ENCODE measurements at regions not wholly inside any gene's neighbourhood (a gene's known extent, or its start where the extent isn't known, plus 50 kb on each side); places are given as distances from the start of the nearest gene placed in this dataset.

- intact Hi-C loops (cut with DNase I): no loop called here
- Histone ChIP-seq H3K27ac (no peak overlapping the region), H3K36me3 (ENCODE audit: insufficient read depth in 1 of 2, low read depth in 1 of 2) (no peaks in the 10 kb centered on the region), H3K9me3 (no peaks in the 10 kb centered on the region), H3K4me3 (no peak overlapping the region), H3K27me3 (ENCODE audit: insufficient read depth in 3 of 3, low read length in 2 of 3) (no peaks in the 10 kb centered on the region), H3K4me1 (no peaks in the 10 kb centered on the region)
- TF ChIP-seq, protein P1, sequence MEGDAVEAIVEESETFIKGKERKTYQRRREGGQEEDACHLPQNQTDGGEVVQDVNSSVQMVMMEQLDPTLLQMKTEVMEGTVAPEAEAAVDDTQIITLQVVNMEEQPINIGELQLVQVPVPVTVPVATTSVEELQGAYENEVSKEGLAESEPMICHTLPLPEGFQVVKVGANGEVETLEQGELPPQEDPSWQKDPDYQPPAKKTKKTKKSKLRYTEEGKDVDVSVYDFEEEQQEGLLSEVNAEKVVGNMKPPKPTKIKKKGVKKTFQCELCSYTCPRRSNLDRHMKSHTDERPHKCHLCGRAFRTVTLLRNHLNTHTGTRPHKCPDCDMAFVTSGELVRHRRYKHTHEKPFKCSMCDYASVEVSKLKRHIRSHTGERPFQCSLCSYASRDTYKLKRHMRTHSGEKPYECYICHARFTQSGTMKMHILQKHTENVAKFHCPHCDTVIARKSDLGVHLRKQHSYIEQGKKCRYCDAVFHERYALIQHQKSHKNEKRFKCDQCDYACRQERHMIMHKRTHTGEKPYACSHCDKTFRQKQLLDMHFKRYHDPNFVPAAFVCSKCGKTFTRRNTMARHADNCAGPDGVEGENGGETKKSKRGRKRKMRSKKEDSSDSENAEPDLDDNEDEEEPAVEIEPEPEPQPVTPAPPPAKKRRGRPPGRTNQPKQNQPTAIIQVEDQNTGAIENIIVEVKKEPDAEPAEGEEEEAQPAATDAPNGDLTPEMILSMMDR (IDR thresholded peaks at IDR 0.05): no peak
- ATAC-seq: no peak
- DNase-seq: no peak
- WGBS, 3 donors: 50 to 66% (median 56%) methylated on average over 6 of the region's 6 CpGs
Measured at GRCh38 chr15:98363955-98364354, 284.4 kb upstream of the IGF1R start.

GRCh38 chr15:98369081-98369716 is 279.1 kb upstream of the IGF1R start:
- H3K27ac ChIP-seq: no peak overlapping the region
- intact Hi-C loops (cut with DNase I): no loop called here
- peaks cover 0 to 1% (median 0%) of the 10 kb centered on the region in 3 donors for H3K27me3 ChIP-seq (ENCODE audit: insufficient read depth in 3 of 3, low read length in 2 of 3)
- no peaks in the 10 kb centered on the region for H3K36me3 ChIP-seq (ENCODE audit: insufficient read depth in 1 of 2, low read depth in 1 of 2)
- no peaks in the 10 kb centered on the region for H3K9me3 ChIP-seq
- DNase-seq: no peak
- TF ChIP-seq, protein P1 (IDR thresholded peaks at IDR 0.05): no peak
- H3K4me1 ChIP-seq: no peaks in the 10 kb centered on the region
- no peak overlapping the region for H3K4me3 ChIP-seq
- 23 to 43% (median 32%) methylated on average over 3 of the region's 3 CpGs for whole genome bisulfite sequencing, 3 donors
- peak in 1 of 4 donors; percentile 46 for ATAC-seq

- Histone ChIP-seq H3K4me3 (no peak overlapping the region), H3K9me3 (peaks cover 14% of the 10 kb centered on the region), H3K27me3 (ENCODE audit: insufficient read depth in 3 of 3, low read length in 2 of 3) (peaks cover 0 to 1% (median 0%) of the 10 kb centered on the region in 3 donors), H3K27ac (no peak overlapping the region), H3K4me1 (no peaks in the 10 kb centered on the region), H3K36me3 (ENCODE audit: insufficient read depth in 1 of 2, low read depth in 1 of 2) (no peaks in the 10 kb centered on the region)
- intact Hi-C loops (cut with DNase I): no loop called here
- no peak for ATAC-seq
- TF ChIP-seq, protein P1 (IDR thresholded peaks at IDR 0.05): no peak
- no peak for DNase-seq
- WGBS, 3 donors: 48 to 62% (median 49%) methylated on average over 7 of the region's 7 CpGs
Measured at GRCh38 chr15:98375513-98376340, 272.6 kb upstream of the IGF1R start.

DNA sequence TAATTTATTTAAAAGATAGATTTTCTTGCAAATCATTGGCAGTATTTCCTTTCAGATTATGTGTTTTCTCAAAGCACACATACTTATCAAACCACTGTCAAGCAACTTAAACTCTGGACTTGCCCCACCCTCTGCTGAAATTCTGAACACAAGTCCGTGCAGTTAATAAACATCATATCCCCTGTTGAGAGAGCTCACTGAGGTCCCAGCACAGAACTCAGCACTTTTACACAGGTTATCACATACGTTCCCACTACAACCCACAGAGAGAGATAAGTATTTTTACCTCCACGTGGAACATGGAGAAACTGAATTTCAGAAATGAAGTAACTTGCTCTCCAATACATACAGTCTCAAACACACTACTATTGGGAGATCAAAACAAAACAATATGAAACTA is 267.6 kb upstream of the IGF1R start:
- Histone ChIP-seq H3K27me3 (ENCODE audit: insufficient read depth in 3 of 3, low read length in 2 of 3) (peaks cover 0 to 8% (median 8%) of the 10 kb centered on the region in 3 donors), H3K27ac (no peak overlapping the region), H3K4me3 (no peak overlapping the region), H3K9me3 (peaks cover 14% of the 10 kb centered on the region), H3K4me1 (no peaks in the 10 kb centered on the region), H3K36me3 (ENCODE audit: insufficient read depth in 1 of 2, low read depth in 1 of 2) (no peaks in the 10 kb centered on the region)
- WGBS, 3 donors: 85 to 88% (median 86%) methylated on average over 3 of the region's 3 CpGs
- intact Hi-C loops (cut with DNase I): no loop called here
- ATAC-seq (no peak), DNase-seq (no peak)
- TF ChIP-seq, protein P1 (IDR thresholded peaks at IDR 0.05): no peak

Measured in psoas muscle (tissue), 7 donors.